ENCODE measurements at regions not wholly inside any gene's neighbourhood (a gene's known extent, or its start where the extent isn't known, plus 50 kb on each side); places are given as distances from the start of the nearest gene placed in this dataset.

DNA sequence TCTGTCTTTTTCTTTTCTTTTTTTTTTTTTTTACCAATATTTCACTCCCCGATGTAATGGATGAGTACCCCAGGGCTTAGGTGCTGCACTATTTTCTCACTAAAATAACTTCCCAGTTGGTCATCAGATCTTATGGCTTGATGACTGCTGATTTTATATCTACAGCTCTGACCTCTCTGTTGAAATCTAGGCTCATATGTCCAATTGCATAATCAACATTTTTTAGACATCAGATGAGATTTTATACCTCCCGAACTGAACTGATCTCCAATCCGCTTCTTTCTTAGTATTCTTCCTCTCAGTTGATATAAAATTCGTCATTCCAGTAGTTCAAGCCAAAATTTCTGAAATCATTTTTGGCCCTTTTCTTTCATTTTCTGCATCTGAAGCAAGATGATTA, 1236.5 kb downstream of the SLC16A7 start (continued):
- no peak for TF ChIP-seq ZNF48 (tag by site-specific recombination; IDR thresholded peaks at IDR 0.05)
- no peak for TF ChIP-seq ZNF157 (tag by site-specific recombination; IDR thresholded peaks at IDR 0.05)
- no peak for TF ChIP-seq ZNF354C (tag by site-specific recombination; IDR thresholded peaks at IDR 0.05; ENCODE audit: borderline replicate concordance, low read depth)
- TF ChIP-seq, protein P1, sequence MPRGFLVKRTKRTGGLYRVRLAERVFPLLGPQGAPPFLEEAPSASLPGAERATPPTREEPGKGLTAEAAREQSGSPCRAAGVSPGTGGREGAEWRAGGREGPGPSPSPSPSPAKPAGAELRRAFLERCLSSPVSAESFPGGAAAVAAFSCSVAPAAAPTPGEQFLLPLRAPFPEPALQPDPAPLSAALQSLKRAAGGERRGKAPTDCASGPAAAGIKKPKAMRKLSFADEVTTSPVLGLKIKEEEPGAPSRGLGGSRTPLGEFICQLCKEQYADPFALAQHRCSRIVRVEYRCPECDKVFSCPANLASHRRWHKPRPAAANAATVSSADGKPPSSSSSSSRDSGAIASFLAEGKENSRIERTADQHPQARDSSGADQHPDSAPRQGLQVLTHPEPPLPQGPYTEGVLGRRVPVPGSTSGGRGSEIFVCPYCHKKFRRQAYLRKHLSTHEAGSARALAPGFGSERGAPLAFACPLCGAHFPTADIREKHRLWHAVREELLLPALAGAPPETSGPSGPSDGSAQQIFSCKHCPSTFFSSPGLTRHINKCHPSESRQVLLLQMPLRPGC (tag by site-specific recombination; IDR thresholded peaks at IDR 0.05) = no peak
- no peak for TF ChIP-seq ZFP3 (tag by site-specific recombination; IDR thresholded peaks at IDR 0.05; ENCODE audit: low read depth)
- TF ChIP-seq ZNF830 (tag by site-specific recombination; IDR thresholded peaks at IDR 0.05; ENCODE audit: low read depth) = no peak
- TF ChIP-seq MEIS1 (CRISPR knock-in tag; IDR thresholded peaks at IDR 0.05; ENCODE audit: borderline replicate concordance) = no peak
- TF ChIP-seq, protein P2, sequence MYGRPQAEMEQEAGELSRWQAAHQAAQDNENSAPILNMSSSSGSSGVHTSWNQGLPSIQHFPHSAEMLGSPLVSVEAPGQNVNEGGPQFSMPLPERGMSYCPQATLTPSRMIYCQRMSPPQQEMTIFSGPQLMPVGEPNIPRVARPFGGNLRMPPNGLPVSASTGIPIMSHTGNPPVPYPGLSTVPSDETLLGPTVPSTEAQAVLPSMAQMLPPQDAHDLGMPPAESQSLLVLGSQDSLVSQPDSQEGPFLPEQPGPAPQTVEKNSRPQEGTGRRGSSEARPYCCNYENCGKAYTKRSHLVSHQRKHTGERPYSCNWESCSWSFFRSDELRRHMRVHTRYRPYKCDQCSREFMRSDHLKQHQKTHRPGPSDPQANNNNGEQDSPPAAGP (tag by site-specific recombination; IDR thresholded peaks at IDR 0.05) = no peak
- TF ChIP-seq MZF1 (tag by site-specific recombination; IDR thresholded peaks at IDR 0.05; ENCODE audit: borderline replicate concordance) = no peak
- no peak for TF ChIP-seq ZNF266 (tag by site-specific recombination; IDR thresholded peaks at IDR 0.05; ENCODE audit: low read depth)
- TF ChIP-seq, protein P3, sequence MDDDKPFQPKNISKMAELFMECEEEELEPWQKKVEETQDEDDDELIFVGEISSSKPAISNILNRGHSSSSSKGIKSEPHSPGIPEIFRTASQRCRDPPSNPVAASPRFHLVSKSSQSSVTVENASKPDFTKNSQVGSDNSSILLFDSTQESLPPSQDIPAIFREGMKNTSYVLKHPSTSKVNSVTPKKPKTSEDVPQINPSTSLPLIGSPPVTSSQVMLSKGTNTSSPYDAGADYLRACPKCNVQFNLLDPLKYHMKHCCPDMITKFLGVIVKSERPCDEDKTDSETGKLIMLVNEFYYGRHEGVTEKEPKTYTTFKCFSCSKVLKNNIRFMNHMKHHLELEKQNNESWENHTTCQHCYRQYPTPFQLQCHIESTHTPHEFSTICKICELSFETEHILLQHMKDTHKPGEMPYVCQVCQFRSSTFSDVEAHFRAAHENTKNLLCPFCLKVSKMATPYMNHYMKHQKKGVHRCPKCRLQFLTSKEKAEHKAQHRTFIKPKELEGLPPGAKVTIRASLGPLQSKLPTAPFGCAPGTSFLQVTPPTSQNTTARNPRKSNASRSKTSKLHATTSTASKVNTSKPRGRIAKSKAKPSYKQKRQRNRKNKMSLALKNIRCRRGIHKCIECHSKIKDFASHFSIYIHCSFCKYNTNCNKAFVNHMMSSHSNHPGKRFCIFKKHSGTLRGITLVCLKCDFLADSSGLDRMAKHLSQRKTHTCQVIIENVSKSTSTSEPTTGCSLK (tag by site-specific recombination; IDR thresholded peaks at IDR 0.05) = no peak

DNA sequence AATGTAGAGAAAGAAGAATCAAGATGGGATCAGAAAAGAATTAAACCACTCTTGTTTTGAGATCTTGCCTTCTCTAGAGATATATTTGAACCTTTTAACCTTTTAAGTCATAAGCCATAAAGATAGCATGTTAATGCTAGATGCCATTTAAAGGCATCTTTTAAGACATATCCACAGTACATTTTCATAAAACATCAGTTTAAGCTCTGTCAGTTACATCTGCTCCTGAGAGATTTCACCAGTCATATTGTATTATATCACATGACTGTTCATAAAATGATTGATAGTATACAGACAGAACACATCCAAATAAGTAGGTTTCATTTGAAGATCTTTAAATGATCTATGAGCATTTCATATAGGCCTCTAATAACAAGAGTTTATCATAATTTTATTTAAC, 1238.5 kb downstream of the SLC16A7 start:
- TF ChIP-seq ZNF76 (tag by site-specific recombination; IDR thresholded peaks at IDR 0.05; ENCODE audit: borderline replicate concordance, low read depth) = no peak
- TF ChIP-seq ZNF10 (tag by site-specific recombination; IDR thresholded peaks at IDR 0.05) = no peak
- CTCF ChIA-PET = no interaction called here
- H3K9me3 ChIP-seq (ENCODE audit: control insufficient read depth, insufficient read depth, low read depth, low read length) = no peaks in the 10 kb centered on the region
- POLR2A ChIA-PET = no interaction called here
- no peaks in the 10 kb centered on the region for H3K36me3 ChIP-seq (ENCODE audit: control insufficient read depth in 2 of 2, insufficient read depth in 1 of 2, low read length in 2 of 2)
- no peak overlapping the region for H3K4me3 ChIP-seq (ENCODE audit: low read depth, low read length)
- no peak overlapping the region for H3K27ac ChIP-seq (ENCODE audit: extremely low read depth, low read depth, low read length)
- H3K4me1 ChIP-seq (ENCODE audit: control insufficient read depth, insufficient read depth, low read length) = no peaks in the 10 kb centered on the region

DNA sequence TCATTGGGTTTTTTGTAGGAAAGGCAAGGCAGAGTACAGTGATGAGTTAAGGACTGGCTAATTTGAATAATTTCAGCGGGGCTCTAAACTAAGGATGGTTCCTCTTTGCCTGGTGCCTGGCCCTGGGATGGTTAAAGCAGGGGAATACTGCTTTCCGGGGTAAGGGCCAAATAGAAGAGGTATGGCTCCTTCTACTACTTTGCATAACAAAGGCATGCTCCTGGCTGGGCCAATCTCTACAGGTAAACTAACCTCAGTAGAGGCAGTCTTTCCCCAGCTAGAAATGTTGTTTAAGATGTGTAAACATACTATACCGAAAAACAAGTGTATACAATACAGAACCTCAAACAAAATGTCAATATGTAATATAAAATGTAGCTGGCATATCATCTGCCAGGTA, 1239.0 kb downstream of the SLC16A7 start:
- H3K4me3 ChIP-seq (ENCODE audit: low read depth, low read length) = no peak overlapping the region
- CTCF ChIA-PET = no interaction called here
- no peaks in the 10 kb centered on the region for H3K4me1 ChIP-seq (ENCODE audit: control insufficient read depth, insufficient read depth, low read length)
- H3K9me3 ChIP-seq (ENCODE audit: control insufficient read depth, insufficient read depth, low read depth, low read length) = no peaks in the 10 kb centered on the region
- H3K27ac ChIP-seq (ENCODE audit: extremely low read depth, low read depth, low read length) = no peak overlapping the region
- POLR2A ChIA-PET = no interaction called here
- no peaks in the 10 kb centered on the region for H3K36me3 ChIP-seq (ENCODE audit: control insufficient read depth in 2 of 2, insufficient read depth in 1 of 2, low read length in 2 of 2)
- TF ChIP-seq ZNF366 (tag by site-specific recombination; conservative IDR thresholded peaks at IDR 0.05) = no peak
- TF ChIP-seq, protein P4, sequence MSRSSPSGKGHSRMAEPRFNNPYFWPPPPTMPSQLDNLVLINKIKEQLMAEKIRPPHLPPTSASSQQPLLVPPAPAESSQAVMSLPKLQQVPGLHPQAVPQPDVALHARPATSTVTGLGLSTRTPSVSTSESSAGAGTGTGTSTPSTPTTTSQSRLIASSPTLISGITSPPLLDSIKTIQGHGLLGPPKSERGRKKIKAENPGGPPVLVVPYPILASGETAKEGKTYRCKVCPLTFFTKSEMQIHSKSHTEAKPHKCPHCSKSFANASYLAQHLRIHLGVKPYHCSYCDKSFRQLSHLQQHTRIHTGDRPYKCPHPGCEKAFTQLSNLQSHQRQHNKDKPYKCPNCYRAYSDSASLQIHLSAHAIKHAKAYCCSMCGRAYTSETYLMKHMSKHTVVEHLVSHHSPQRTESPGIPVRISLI (tag by site-specific recombination; IDR thresholded peaks at IDR 0.05) = no peak
- TF ChIP-seq SALL2 (tag by site-specific recombination; IDR thresholded peaks at IDR 0.05; ENCODE audit: borderline replicate concordance) = no peak
- no peak for TF ChIP-seq ZNF677 (tag by site-specific recombination; IDR thresholded peaks at IDR 0.05)
- TF ChIP-seq, protein P5, sequence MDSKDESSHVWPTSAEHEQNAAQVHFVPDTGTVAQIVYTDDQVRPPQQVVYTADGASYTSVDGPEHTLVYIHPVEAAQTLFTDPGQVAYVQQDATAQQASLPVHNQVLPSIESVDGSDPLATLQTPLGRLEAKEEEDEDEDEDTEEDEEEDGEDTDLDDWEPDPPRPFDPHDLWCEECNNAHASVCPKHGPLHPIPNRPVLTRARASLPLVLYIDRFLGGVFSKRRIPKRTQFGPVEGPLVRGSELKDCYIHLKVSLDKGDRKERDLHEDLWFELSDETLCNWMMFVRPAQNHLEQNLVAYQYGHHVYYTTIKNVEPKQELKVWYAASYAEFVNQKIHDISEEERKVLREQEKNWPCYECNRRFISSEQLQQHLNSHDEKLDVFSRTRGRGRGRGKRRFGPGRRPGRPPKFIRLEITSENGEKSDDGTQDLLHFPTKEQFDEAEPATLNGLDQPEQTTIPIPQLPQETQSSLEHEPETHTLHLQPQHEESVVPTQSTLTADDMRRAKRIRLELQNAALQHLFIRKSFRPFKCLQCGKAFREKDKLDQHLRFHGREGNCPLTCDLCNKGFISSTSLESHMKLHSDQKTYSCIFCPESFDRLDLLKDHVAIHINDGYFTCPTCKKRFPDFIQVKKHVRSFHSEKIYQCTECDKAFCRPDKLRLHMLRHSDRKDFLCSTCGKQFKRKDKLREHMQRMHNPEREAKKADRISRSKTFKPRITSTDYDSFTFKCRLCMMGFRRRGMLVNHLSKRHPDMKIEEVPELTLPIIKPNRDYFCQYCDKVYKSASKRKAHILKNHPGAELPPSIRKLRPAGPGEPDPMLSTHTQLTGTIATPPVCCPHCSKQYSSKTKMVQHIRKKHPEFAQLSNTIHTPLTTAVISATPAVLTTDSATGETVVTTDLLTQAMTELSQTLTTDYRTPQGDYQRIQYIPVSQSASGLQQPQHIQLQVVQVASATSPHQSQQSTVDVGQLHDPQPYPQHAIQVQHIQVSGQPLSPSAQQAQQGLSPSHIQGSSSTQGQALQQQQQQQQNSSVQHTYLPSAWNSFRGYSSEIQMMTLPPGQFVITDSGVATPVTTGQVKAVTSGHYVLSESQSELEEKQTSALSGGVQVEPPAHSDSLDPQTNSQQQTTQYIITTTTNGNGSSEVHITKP (tag by site-specific recombination; IDR thresholded peaks at IDR 0.05) = no peak
- TF ChIP-seq, protein P6, sequence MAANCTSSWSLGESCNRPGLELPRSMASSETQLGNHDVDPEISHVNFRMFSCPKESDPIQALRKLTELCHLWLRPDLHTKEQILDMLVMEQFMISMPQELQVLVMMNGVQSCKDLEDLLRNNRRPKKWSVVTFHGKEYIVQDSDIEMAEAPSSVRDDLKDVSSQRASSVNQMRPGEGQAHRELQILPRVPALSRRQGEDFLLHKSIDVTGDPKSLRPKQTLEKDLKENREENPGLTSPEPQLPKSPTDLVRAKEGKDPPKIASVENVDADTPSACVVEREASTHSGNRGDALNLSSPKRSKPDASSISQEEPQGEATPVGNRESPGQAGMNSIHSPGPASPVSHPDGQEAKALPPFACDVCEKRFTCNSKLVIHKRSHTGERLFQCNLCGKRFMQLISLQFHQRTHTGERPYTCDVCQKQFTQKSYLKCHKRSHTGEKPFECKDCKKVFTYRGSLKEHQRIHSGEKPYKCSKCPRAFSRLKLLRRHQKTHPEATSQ (tag by site-specific recombination; IDR thresholded peaks at IDR 0.05) = no peak
- no peak for TF ChIP-seq HOXD13 (CRISPR knock-in tag; IDR thresholded peaks at IDR 0.05; ENCODE audit: borderline replicate concordance)
- TF ChIP-seq, protein P7, sequence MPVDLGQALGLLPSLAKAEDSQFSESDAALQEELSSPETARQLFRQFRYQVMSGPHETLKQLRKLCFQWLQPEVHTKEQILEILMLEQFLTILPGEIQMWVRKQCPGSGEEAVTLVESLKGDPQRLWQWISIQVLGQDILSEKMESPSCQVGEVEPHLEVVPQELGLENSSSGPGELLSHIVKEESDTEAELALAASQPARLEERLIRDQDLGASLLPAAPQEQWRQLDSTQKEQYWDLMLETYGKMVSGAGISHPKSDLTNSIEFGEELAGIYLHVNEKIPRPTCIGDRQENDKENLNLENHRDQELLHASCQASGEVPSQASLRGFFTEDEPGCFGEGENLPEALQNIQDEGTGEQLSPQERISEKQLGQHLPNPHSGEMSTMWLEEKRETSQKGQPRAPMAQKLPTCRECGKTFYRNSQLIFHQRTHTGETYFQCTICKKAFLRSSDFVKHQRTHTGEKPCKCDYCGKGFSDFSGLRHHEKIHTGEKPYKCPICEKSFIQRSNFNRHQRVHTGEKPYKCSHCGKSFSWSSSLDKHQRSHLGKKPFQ (tag by site-specific recombination; IDR thresholded peaks at IDR 0.05) = no peak

All from HEK293 (cell line).